ENCODE measurements at regions not wholly inside any gene's neighbourhood (a gene's known extent, or its start where the extent isn't known, plus 50 kb on each side); places are given as distances from the start of the nearest gene placed in this dataset.

GRCh38 chr6:113308266-113308665, 548.9 kb upstream of the MARCKS start:
- TF ChIP-seq CTCF (IDR thresholded peaks at IDR 0.05) (no peak), POLR2AphosphoS5 (IDR thresholded peaks at IDR 0.05) (no peak)
